GM06990 (cell line): ENCODE measurements at regions not wholly inside any gene's neighbourhood (a gene's known extent, or its start where the extent isn't known, plus 50 kb on each side); places are given as distances from the start of the nearest gene placed in this dataset.

Experiments
- DNase-seq: peaks from one replicate; pipeline ENCODE4 v3.0.0-alpha.2; 2011; ENCODE audit not compliant: insufficient read length; ENCODE audit errors: extremely low read depth
- H3K27me3 ChIP-seq: replicated peaks from 2 replicates; pipeline ENCODE4 v1.6.0; 2011; ENCODE audit warnings: low read length; ENCODE audit not compliant: control insufficient read depth, insufficient read depth
- H3K36me3 ChIP-seq: 2 replicates; pipeline ENCODE4 v1.5.1; 2011; ENCODE audit warnings: low read length; ENCODE audit not compliant: control insufficient read depth, insufficient read depth
- H3K4me3 ChIP-seq: replicated peaks from 2 replicates; pipeline ENCODE4 v1.5.1; 2011; ENCODE audit warnings: low read depth, mild to moderate bottlenecking, control low read depth, low read length
- TF ChIP-seq, protein P1 (sequence below): IDR thresholded peaks from 2 replicates; pipeline ENCODE4 v1.5.1; 2011; ENCODE audit warnings: low read length, control low read depth, mild to moderate bottlenecking, inconsistent platforms; ENCODE audit not compliant: insufficient read depth, poor library complexity, severe bottlenecking

DNA sequence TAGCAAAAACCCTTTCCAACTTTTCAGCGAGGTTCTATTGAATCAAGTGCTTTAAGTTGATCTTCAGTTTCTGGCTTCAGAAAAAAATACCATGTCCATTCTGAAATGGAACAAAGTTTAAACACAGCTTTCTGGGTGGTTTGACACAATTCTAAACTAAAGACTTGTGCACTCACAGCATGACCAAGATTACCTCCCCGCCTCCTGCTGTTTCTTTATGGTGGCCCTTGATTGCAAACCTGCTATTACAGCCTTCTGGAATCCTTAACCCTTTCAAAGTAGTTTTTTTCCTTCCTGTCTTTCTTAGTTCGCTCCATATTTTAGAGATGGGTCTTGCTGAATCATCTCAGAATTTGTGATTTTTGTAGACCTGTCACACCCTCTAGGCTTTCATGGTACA lies 135.9 kb upstream of the FBN2 start:
- H3K36me3 ChIP-seq, result no peaks in the 10 kb centered on the region
- no peak for DNase-seq
- H3K27me3 ChIP-seq, result no peaks in the 10 kb centered on the region
- TF ChIP-seq, protein P1, sequence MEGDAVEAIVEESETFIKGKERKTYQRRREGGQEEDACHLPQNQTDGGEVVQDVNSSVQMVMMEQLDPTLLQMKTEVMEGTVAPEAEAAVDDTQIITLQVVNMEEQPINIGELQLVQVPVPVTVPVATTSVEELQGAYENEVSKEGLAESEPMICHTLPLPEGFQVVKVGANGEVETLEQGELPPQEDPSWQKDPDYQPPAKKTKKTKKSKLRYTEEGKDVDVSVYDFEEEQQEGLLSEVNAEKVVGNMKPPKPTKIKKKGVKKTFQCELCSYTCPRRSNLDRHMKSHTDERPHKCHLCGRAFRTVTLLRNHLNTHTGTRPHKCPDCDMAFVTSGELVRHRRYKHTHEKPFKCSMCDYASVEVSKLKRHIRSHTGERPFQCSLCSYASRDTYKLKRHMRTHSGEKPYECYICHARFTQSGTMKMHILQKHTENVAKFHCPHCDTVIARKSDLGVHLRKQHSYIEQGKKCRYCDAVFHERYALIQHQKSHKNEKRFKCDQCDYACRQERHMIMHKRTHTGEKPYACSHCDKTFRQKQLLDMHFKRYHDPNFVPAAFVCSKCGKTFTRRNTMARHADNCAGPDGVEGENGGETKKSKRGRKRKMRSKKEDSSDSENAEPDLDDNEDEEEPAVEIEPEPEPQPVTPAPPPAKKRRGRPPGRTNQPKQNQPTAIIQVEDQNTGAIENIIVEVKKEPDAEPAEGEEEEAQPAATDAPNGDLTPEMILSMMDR, result no peak
- H3K4me3 ChIP-seq, result no peak overlapping the region

DNA sequence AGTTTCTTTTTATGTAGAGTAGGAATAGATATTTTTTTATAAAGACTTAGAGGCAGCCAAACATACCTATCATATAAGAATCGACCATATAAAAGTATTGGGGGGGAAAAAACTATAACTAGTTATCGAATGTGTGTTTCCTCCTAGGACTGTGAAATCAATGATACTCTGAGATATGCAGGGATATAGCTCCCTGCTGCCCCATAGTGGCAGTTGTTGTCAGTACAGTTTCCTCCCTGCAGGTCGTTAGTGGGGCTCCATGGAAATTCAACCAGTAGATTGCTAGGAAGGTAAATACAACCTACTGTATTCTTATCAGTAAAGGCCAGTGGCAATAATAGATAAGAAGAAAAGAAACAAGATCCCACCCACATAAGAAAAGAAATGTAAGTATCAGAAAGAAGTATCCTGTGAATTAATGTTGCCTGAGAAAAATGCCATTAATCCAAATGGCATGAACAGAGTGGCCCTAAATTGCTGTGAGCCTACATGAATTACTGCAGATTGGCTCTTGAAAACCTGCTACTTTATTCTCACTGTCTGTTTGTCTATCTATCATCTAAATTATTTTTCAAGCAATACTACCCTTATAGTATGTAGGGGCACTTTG lies 136.9 kb upstream of the FBN2 start:
- no peaks in the 10 kb centered on the region for H3K27me3 ChIP-seq
- DNase-seq, result no peak
- no peak overlapping the region for H3K4me3 ChIP-seq
- H3K36me3 ChIP-seq, result no peaks in the 10 kb centered on the region
- TF ChIP-seq, protein P1, result peak; percentile 71

DNA sequence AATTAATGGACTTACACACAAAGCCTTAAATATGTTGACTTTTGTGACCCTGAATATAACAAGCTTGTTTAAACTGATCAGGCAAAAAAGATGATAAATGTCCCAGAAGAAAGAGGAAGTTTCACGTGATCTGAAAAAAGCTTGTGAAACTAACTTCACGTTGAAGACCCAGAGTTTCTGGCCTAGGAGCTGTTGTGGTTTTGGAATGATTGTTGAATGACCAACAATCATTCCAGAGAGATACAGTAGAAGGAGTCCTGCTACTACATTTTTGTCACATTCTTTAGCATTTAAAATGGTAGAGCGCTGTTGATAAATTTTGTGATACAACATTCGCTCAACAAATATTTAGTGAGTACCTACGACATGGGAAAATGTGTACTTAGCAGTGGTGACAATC lies 143.1 kb upstream of the FBN2 start:
- no peaks in the 10 kb centered on the region for H3K27me3 ChIP-seq
- TF ChIP-seq, protein P1, result no peak
- DNase-seq, result no peak
- H3K4me3 ChIP-seq, result no peak overlapping the region
- no peaks in the 10 kb centered on the region for H3K36me3 ChIP-seq

DNA sequence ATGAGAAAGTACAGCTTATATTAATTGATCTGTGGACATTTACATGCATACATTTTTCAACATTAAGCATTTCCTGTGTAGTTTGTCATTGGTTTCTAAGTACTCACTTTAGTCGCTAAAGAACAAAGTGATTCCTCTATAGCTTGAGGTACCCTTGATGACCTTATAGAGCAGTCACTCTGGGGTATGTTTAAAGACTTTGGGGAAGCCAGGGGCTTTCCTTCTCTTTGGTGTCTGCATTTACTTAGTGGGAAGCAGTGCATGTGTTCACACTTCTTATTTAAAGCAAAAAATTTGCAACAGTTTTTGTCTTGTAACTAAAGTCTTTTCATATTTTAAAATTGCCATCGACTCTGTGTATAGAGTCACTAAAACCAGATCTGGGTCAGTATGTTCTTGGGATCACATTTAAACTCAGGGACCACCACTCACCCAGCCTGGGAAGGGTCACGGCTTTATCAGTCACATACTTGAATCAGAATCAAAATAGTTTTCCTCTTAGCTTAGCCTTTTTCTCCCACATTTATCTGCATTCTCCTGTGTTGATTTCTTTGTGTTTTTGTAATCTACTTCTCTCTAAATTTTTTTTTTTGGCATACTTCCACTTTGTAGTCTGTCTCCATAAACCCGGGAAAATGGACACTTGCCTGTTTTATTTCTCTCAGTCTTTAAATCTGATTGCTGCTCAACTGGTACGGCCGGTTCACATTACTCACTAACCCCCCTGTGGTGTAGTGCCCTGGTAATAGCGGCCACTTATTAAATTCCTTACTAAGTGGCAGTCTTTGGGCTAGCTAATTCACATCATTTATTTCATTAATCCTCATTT lies 143.9 kb upstream of the FBN2 start:
- no peak for DNase-seq
- Histone ChIP-seq H3K36me3 (no peaks in the 10 kb centered on the region), H3K4me3 (no peak overlapping the region), H3K27me3 (no peaks in the 10 kb centered on the region)
- TF ChIP-seq, protein P1, result no peak

DNA sequence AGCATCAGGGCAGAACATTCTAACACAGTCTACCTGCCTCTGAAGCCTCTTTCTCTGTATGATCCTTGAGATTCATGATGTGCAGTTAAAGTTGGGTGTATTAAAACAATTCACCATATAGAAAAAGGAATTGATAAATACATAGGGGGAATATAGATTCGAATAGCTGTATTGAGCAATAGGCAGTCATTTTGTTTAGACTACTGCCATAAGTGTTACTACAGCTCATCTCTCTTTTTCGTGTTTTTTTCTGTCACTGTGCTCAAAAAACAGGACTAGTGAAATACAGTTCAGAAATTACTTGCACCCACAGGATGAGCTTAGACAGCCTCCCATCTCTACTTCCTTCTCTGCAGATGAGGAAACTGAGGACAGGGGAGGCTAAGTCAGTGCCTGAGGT lies 144.6 kb upstream of the FBN2 start:
- TF ChIP-seq, protein P1, result no peak
- no peaks in the 10 kb centered on the region for H3K36me3 ChIP-seq
- no peak for DNase-seq
- no peaks in the 10 kb centered on the region for H3K27me3 ChIP-seq
- no peak overlapping the region for H3K4me3 ChIP-seq

DNA sequence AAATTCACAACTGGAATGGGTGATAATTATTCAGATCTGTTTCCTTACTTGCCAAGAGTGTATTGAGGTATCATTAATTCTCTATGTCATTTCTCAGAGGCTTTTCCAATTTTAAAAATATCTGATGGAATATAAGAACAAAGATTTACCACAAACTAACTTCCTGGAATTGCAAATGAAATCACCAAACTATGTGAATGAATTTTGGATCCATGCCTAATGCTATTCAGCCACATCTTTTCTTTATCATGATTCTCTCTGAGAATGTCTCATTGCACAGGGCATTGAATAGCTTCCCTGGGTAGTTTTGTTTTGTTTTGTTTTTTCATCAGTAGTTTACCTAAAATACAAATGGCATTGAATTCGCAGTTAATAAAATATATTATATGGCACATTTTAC lies 146.9 kb upstream of the FBN2 start:
- H3K27me3 ChIP-seq, result no peaks in the 10 kb centered on the region
- TF ChIP-seq, protein P1, result no peak
- no peaks in the 10 kb centered on the region for H3K36me3 ChIP-seq
- no peak for DNase-seq
- no peak overlapping the region for H3K4me3 ChIP-seq
